Caco-2 (cell line): ENCODE measurements at regions not wholly inside any gene's neighbourhood (a gene's known extent, or its start where the extent isn't known, plus 50 kb on each side); places are given as distances from the start of the nearest gene placed in this dataset.

Experiments
- BruUV-seq: library from RNA; stranded (reverse); fragments of 400-500 nt; replicated peaks from 2 replicates; lab custom pipeline; 2021; lab: Mats Ljungman, UMichigan
- CTCF ChIA-PET: fragments of 300-600 bp; sonication (Branson Sonifier 250); formaldehyde crosslinking; loops from one replicate; lab custom pipeline; 2022; ENCODE audit warnings: antibody characterized with exemption; lab: Charles Lee
- POLR2A ChIA-PET: fragments of 300-600 bp; sonication (Branson Sonifier 250); formaldehyde crosslinking; loops from one replicate; lab custom pipeline; 2022; ENCODE audit warnings: antibody characterized with exemption; lab: Charles Lee
- DNase-seq, 2 experiments: peaks; one replicate each; pipeline versions ENCODE4 v3.0.0 to v3.0.0-alpha.2; 2020 to 2022
- H3K27me3 ChIP-seq: replicated peaks from 2 replicates; pipeline ENCODE4 v1.6.0; 2011; ENCODE audit warnings: low read length; ENCODE audit not compliant: control insufficient read depth, insufficient read depth
- H3K36me3 ChIP-seq: 2 replicates; pipeline ENCODE4 v1.5.1; 2011; ENCODE audit warnings: low read length; ENCODE audit not compliant: control insufficient read depth, insufficient read depth
- H3K4me1 ChIP-seq: fragments of 250-450 bp; sonication (Bioruptor Pico); 2 replicates; pipeline ENCODE4 v1.5.1; 2020; ENCODE audit warnings: mild to moderate bottlenecking
- H3K4me3 ChIP-seq: 2 replicates; pipeline ENCODE4 v1.5.1; 2011; ENCODE audit warnings: low read depth, mild to moderate bottlenecking, control low read depth, low read length
- H3K9me3 ChIP-seq: fragments of 250-450 bp; sonication (Bioruptor Pico); 2 replicates; pipeline ENCODE4 v1.5.1; 2020; ENCODE audit warnings: mild to moderate bottlenecking, moderate library complexity
- H3K27ac Mint-ChIP-seq: one replicate; pipeline ENCODE4 v1.8.0; 2022; ENCODE audit warnings: mixed read lengths; ENCODE audit not compliant: unreplicated experiment
- H3K27me3 Mint-ChIP-seq: one replicate; pipeline ENCODE4 v1.8.0; 2022; ENCODE audit warnings: mixed read lengths; ENCODE audit not compliant: insufficient read depth, unreplicated experiment
- H3K36me3 Mint-ChIP-seq: one replicate; pipeline ENCODE4 v1.8.0; 2022; ENCODE audit warnings: mild to moderate bottlenecking, mixed read lengths; ENCODE audit not compliant: insufficient read depth, unreplicated experiment
- H3K4me1 Mint-ChIP-seq: one replicate; pipeline ENCODE4 v1.8.0; 2022; ENCODE audit warnings: low read depth, mixed read lengths; ENCODE audit not compliant: unreplicated experiment
- H3K4me3 Mint-ChIP-seq: one replicate; pipeline ENCODE4 v1.8.0; 2022; ENCODE audit warnings: mild to moderate bottlenecking, moderate library complexity, mixed read lengths; ENCODE audit not compliant: unreplicated experiment
- H3K9me3 Mint-ChIP-seq: one replicate; pipeline ENCODE4 v1.8.0; 2022; ENCODE audit warnings: mixed read lengths; ENCODE audit not compliant: unreplicated experiment
- CTCF ChIP-seq, 2 experiments: fragments of 200-600 bp in 1 of 2; IDR thresholded peaks; 1 replicate in 1 of 2; 2 replicates in 1 of 2; pipeline versions ENCODE4 v1.5.1 to v1.8.0; 2011 to 2022; ENCODE audit warnings: antibody characterized with exemption in 1 of 2, control low read depth in 1 of 2, inconsistent platforms in 1 of 2, low read depth in 1 of 2, low read length in 1 of 2, mild to moderate bottlenecking in 1 of 2, moderate library complexity in 1 of 2; ENCODE audit not compliant: insufficient read depth in 1 of 2, severe bottlenecking in 1 of 2, unreplicated experiment in 1 of 2
- intact Hi-C: fragments of 100-400 bp; cut with micrococcal nuclease; formaldehyde crosslinking; loops from one replicate; pipeline ENCODE4 v1.10.0; 2022; ENCODE audit not compliant: unreplicated experiment

DNA sequence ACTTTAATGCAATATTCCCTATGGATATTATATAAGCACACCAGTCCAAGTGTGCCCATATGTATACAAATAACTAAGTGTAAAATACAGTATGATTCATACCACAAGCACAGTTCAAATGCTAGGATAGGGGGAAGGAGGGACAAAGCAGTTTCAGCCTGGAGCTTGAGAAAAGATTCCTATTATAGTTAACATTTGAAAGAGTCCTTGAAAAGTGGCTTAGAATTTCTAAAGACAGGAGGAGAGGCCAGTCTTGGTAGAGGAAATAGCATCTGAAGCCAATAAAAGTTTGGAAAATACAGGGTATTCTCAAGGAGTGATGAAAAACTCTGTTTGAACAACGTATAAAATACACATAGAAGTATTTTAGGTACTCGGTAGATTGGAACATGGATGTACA, 173.4 kb upstream of the CWC22 start:
- H3K4me3 Mint-ChIP-seq: no peak overlapping the region
- no peaks in the 10 kb centered on the region for H3K4me1 Mint-ChIP-seq
- intact Hi-C loops: no loop called here
- Histone ChIP-seq H3K27me3 (no peaks in the 10 kb centered on the region), H3K36me3 (no peaks in the 10 kb centered on the region), H3K9me3 (no peaks in the 10 kb centered on the region), H3K4me1 (no peaks in the 10 kb centered on the region), H3K4me3 (no peak overlapping the region)
- no peak for TF ChIP-seq CTCF (IDR thresholded peaks at IDR 0.05; ENCODE audit: insufficient read depth in 1 of 2, low read depth in 1 of 2, low read length in 1 of 2, severe bottlenecking in 1 of 2, unreplicated experiment in 1 of 2)
- CTCF ChIA-PET: no interaction called here
- BruUV-seq: no TSS peak
- H3K9me3 Mint-ChIP-seq: no peaks in the 10 kb centered on the region
- H3K27me3 Mint-ChIP-seq: no peaks in the 10 kb centered on the region
- POLR2A ChIA-PET: no interaction called here
- H3K27ac Mint-ChIP-seq: no peak overlapping the region
- H3K36me3 Mint-ChIP-seq: no peaks in the 10 kb centered on the region
- DNase-seq: no peak

DNA sequence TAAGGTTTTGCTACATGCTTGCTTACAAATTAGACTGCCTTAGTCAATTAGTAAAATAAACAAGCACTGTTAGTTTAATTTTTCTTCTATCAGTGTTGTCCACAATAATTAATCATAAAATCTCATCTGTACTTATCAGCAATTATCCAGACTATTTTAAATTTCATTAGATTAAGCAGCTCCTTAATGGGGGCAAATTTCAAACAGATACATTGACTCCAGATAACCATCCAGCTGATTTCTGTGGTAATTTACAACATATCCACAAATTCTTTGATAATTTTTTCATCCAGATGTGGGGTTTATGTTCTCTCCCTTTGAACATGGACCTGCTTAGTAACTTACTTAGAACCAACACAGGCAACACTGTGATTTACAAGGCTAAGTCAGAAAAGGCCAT, 170.4 kb upstream of the CWC22 start:
- Mint-ChIP-seq H3K4me3 (no peak overlapping the region), H3K36me3 (no peaks in the 10 kb centered on the region), H3K4me1 (no peaks in the 10 kb centered on the region), H3K9me3 (no peaks in the 10 kb centered on the region), H3K27ac (no peak overlapping the region), H3K27me3 (peaks cover 2% of the 10 kb centered on the region)
- POLR2A ChIA-PET: no interaction called here
- intact Hi-C loops: no loop called here
- CTCF ChIA-PET: no interaction called here
- TF ChIP-seq CTCF (IDR thresholded peaks at IDR 0.05; ENCODE audit: insufficient read depth in 1 of 2, low read depth in 1 of 2, low read length in 1 of 2, severe bottlenecking in 1 of 2, unreplicated experiment in 1 of 2): no peak
- no peaks in the 10 kb centered on the region for H3K27me3 ChIP-seq
- H3K36me3 ChIP-seq: no peaks in the 10 kb centered on the region
- H3K4me3 ChIP-seq: no peak overlapping the region
- BruUV-seq: no TSS peak
- no peaks in the 10 kb centered on the region for H3K9me3 ChIP-seq
- H3K4me1 ChIP-seq: no peaks in the 10 kb centered on the region
- no peak for DNase-seq

- H3K4me1 ChIP-seq: no peaks in the 10 kb centered on the region
- peaks cover 7% of the 10 kb centered on the region for H3K9me3 Mint-ChIP-seq
- no peak overlapping the region for H3K4me3 Mint-ChIP-seq
- H3K27me3 ChIP-seq: no peaks in the 10 kb centered on the region
- DNase-seq: no peak
- intact Hi-C loops: no loop called here
- ChIA-PET POLR2A (no interaction called here), CTCF (interaction anchor here (0.6 kb wide), 1 partner anchor 50 kb away, joined by 3 read pairs; no protein-coding TSS in a partner anchor)
- peaks cover 2% of the 10 kb centered on the region for H3K27me3 Mint-ChIP-seq
- no peak for TF ChIP-seq CTCF (IDR thresholded peaks at IDR 0.05; ENCODE audit: insufficient read depth in 1 of 2, low read depth in 1 of 2, low read length in 1 of 2, severe bottlenecking in 1 of 2, unreplicated experiment in 1 of 2)
- H3K9me3 ChIP-seq: 0 out of 2 replicates have a peak, but pooled peaks cover 3% of the 10 kb centered on the region
- H3K4me1 Mint-ChIP-seq: no peaks in the 10 kb centered on the region
- H3K36me3 ChIP-seq: no peaks in the 10 kb centered on the region
- no peak overlapping the region for H3K4me3 ChIP-seq
- H3K36me3 Mint-ChIP-seq: no peaks in the 10 kb centered on the region
- BruUV-seq: no TSS peak
- H3K27ac Mint-ChIP-seq: no peak overlapping the region
These were observed 168.6 kb upstream of the CWC22 start for GRCh38 chr2:180175736-180176135.
